ENCODE measurements at regions not wholly inside any gene's neighbourhood (a gene's known extent, or its start where the extent isn't known, plus 50 kb on each side); places are given as distances from the start of the nearest gene placed in this dataset.

DNA sequence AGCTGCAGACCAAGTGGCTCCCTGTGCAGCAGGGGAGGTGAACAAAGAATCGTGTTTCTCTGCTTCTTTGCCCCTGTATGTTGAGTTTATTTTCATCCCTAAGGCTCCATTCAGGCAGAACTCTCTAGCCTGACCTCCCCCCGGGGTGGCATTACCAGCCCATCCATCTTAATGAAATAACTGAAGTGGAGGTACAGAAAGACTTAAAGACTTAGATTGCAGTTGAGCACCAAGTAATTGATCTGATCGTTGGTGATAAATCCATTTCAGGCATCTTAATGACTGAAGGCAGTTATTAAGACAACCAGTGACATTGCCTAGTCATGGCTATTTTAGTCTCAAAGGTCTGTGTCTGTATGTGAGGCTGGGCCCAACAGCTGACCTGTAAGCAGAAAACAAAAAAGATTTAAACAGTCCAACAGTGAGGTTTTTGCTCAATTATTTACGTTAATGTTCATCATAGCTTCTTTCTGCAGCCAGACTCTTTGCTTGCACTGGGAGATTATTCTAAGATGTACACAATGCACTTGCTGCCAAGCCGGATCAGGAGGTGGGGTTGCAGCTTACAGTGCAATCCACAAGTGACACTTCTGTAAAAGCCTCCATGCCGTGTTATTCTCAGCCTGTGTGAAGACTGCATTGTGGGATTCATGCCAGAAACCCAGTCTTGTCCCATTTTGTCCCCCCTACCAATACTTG is 363.0 kb upstream of the DUSP10 start:
- no peak for DNase-seq (ENCODE audit: low spot score)

DNA sequence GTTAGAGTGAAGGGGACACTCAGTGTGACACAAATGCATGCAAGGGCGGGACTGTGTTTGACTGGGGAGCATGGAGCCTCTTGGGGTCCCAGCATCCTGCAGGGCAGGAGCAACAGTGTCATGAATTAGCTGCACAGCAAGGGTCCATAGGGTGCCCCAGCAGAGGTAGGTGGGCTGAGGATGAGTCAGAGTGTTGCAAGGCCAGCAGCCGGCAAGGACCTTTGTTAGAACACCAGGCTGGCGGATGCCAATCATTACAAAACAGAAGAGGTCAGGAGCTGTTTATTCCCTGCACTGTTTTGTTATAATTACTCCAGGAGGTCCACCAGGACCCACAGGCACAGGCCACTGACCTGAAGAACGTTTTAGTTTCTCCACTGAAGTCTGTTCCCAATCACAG is 362.2 kb upstream of the DUSP10 start:
- no peak for DNase-seq (ENCODE audit: low spot score)

DNA sequence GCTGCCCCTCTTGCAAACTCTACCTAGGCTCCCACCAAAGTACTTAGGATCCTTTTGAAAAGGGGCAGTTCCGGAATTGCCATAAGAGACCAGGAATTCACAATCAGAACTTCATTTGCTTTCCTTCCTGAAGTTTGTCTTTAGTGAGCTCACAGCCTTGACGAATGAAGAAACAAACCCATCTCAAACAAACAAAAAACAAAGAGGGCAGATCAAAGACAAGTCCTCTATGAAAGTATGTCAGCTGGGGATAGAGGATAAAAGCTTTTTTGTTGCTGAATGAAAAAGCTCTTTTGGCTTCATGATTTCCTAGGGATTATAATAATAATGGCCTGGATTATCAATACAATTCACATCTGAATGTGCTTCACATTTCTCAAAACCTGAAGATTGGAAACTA is 357.9 kb upstream of the DUSP10 start:
- no peak for DNase-seq (ENCODE audit: low spot score)

DNA sequence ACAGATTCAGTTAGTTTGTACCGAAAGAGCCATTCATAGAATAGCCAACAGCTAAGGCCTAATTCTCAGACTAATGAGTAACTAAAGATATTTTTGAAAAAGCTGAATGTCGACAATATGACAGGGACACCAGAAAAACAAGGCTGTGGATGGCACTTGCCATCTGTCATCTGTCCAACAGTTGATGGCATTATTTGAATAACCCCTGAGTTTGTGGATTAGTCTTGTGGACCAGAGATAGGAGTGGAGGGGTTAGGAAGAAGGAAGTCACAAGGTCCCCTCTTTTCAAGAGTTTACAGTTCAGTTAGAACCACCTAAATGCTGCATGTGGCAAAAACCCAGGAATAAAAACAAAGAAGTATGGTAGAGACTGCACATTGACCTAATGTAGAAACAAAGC is 356.5 kb upstream of the DUSP10 start:
- DNase-seq (ENCODE audit: low spot score), result no peak

DNA sequence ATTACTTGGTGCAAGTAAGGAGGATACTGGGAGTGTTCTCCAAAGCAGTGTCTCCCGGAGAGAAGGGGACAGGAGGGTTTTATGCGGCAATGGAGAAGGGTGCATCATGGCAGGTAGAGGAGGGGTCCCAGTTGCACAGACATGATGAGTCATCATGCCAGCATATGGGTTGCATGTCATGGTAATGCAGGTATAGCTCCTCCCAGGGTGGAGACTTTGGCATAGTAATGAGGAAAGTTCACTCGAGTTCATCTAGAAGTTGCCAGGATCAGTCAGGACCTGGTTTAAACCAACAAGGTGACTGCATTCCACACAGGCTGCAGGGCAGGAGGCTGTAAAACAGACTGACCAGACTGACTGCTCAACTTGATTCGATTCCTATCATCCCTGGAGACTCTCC is 355.7 kb upstream of the DUSP10 start:
- DNase-seq (ENCODE audit: low spot score), result no peak

DNA sequence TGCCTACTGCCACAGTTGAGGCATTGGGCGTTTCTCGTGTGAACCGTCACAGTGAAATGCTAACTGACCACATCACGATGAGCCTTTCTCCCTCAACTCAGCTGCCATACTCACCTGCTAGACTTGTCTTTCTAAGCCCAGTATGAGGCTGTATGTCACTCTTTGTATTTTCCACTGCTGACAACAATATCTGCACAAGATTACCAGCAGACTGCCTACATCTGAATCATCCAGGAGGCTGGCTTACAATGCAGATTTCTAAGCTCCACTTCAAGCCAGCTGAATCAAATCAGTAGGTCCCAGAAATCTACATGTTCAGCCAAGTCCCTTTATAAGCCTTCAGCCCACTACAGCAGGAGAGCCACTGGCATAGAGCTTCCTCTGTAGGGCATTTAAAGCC is 355.0 kb upstream of the DUSP10 start:
- DNase-seq (ENCODE audit: low spot score), result no peak

DNA sequence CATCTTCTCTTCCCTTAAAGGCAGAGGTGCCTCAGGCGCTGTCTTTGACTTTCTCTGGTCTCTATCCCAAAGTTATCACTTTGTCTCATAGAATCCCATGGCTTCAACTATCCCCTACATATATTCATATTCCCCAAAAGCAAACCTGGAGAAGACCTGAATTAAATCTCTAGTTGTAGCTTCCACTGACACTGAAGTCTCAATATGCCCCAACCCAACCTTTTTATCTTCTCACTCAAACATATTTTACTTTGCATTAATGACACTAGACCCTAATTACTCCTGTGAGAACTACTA is 354.5 kb upstream of the DUSP10 start:
- no peak for DNase-seq (ENCODE audit: low spot score)

DNA sequence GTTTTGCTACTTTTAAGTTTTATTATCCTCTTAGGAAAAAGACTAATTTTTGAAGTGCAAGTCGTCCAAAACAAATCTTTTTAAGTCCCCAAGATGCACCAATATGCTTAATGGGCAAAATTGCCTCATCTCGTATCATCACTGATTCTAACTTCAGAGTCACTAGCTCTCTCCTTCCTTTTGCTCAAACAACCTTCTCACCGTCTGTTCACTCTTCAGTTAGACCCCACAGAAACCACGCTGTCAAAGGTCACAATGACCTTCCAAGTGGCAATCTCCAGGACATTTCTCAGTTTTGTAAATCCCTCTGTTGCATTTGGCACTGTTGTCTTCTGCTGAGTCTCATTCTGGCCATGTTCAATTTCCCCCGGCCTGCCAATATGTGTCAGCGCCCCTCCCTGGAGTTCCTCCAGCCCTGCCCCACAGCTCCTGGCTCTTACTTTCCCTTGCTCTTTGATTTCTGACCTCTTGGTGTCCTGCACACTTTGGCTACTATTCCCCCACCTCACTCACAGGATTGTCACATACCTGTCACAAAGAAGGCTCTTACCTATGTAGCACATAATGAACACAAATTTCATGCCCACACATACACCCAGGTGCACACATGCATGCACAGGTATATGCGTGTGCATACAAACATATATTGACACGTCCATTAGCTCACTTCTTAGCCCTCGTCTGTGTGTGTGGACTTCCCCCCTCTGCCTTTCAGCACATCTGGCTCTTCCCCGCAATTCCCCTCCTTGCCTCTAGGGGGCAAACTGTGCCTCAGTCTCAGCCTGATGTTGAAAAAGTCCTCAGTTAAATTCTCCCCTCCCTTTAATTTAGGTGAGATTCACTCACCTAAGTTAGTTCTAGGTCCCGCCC is 354.0 kb upstream of the DUSP10 start:
- DNase-seq (ENCODE audit: low spot score), result no peak

DNA sequence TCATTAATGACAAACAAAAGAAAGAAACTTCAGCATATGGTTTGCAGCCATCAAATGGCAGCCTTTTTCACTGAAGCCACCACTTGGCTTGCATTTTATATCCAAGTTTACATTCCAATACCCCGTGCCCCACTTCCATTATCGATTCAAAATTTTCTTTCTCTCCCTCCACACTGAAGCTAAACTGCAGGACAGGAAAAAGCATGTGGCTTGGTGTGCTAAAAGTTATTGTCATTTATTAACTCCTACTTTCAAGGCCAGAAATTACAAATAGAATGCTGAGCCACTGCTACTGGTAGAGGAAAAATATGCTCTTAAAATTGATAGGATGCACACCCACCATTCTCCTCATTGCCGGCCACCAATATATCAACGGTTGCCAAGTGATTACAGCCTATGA is 351.6 kb upstream of the DUSP10 start:
- DNase-seq (ENCODE audit: low spot score), result no peak

DNA sequence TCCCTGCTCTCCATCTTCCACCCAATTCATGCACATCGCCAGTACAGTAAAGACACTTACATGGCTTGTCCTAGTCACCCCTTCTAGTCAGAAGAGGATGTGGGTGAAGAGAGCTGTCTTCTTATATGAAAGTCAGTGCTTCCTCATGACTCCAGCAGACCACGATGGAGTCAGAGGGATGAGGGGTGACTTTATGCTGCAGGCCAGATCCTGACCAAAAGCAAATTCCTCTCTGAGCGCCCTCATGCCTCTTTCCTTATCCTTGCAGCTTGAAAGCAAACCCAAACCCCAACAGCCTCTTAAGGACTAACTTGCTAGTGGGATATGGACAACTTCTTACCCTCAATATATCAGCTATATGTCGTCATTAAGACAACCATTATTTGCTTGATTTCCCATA is 348.2 kb upstream of the DUSP10 start:
- no peak for DNase-seq (ENCODE audit: low spot score)

DNA sequence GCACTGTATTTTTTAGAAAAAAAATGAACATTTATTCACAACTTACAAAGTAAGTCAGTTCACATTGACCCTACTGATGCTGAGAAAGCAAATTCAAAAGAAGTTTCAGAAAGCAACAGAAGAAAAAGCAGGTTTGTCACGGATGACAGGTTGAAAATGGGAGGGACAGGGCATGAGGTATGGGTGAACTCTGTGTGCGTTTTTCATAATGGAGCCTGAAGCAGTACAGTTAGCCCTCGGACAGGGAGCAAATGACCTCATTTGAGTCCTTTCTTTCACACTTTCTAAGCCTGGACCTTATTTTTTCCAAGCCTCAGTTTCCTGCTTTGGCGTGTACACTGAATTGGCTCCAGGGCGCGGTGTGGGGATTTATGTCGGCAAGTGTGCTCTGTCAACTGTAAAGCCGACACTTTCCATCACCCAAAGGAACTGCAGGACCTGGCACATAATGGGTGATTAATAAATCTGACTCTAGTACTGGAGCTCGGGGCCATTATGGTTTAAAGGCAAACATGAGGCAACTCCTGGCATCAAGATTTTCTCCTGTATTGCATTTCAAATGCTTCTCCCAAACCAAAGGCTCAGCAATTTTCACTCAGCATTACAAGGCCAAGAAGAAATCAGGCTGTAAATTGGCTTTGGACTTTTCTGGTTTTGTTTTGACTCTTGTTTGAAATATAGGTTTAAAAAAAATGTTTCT is 345.5 kb upstream of the DUSP10 start:
- no peak for DNase-seq (ENCODE audit: low spot score)

DNA sequence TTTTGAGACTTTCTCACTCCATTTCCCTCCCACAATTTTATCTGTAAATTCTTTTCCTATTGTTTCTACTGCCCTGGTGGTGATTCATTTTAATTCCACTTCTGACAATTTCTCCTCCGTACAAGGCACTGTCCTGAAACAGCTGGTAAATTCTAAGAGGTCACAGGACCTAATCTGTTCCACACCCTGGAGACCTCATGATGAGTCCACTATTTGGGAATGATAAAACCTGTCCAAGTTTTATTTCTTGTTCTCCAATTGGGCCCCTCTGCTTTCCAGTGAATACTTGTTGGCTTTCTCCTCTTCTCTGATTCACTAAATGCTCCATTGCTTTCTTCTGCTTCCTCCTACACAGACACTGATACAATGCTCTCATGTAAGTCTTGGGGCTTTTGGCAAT is 343.1 kb upstream of the DUSP10 start:
- no peak for DNase-seq (ENCODE audit: low spot score)

DNA sequence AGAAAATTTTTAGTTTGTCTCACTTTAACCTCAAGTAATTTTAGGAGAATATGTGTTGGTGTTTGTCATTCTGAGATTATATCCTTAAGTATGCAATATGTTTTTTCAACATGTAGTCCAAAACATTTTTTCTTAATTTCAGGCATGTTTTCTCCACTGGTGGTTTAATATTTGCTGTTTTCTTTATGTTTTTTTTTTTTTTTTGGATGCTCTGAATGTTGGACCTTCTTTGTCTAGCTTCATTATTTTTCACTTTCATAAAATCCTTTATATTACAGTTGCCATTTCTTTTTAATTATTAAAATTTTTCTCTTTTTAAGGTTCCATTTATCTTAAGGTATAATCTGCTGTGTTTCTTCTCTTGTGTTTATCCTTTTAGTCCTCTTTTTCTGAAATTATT is 342.2 kb upstream of the DUSP10 start:
- DNase-seq (ENCODE audit: low spot score), result no peak

DNA sequence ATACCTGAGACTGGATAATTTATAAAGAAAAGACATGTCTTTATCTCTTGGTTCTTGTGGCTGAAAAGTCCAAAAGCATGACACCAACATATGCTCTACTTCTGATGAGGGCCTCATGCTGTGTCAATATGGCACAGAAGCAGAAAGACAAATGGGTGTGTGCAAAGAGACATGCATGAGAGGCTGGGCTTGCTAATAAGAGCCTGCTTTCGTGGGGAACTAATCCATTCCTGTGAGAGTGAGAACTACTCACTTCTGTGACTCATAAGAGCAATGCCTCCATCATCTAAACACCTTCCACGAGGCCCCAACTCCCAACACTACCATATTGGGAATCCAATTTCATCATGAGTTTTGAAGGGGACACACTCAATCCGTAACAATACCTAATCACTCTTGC is 340.0 kb upstream of the DUSP10 start:
- DNase-seq (ENCODE audit: low spot score), result no peak

DNA sequence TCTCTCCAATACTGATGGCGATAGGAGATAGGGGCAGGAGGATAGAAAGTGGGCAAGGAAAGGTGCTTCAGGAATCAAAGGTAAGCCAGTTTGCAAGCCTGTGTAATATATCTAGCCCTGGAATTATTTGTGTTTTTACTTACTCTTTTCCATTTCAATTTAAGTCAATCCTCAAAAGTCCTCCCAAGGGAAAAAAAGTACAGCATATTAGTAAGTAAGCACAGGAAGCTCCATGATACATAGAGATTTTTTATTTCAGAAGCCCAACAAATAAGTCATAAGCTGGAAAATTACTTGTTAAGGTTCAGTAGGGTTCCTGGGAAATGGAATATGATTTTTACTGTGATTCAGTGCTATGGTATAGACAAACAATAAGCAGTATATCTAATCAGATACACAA is 337.7 kb upstream of the DUSP10 start:
- DNase-seq (ENCODE audit: low spot score), result no peak

DNA sequence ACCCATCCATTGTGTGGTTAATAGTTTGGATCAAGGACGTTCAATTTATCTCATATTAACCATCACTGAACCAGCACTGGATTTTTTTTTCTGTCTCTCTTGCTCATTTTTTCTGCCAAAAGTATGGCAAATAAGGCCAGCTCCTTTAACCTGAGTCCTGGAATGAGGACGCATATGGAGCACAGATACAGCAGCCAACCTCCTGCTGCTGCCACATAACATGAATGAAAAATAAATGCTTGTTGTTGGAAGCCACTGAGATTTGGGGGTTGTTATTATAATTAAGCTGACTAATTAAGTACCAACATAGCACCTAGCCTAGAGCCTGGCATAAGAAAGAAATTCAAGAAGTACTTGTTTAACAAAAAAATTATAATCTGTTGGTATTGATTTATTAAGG is 335.3 kb upstream of the DUSP10 start:
- no peak for DNase-seq (ENCODE audit: low spot score)

DNA sequence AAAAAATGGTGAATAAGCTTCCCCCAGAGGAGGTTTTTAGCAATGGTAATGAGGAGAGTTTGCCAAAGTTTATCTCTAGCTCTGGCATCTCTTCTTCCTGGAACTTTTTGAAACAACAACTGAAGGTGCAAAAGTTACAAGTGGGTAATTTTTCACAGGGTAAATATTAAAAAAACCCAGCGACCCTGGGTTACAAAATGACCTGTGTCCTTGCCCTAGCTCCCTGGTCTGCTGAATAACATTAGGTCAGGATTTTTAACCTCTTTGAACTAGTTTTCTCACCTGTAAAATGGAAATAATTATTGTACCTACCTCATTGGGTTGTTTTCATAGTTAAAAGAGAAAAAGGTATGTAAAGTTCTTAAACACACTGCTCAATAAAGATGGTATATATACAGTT is 332.4 kb upstream of the DUSP10 start:
- no peak for DNase-seq (ENCODE audit: low spot score)

DNA sequence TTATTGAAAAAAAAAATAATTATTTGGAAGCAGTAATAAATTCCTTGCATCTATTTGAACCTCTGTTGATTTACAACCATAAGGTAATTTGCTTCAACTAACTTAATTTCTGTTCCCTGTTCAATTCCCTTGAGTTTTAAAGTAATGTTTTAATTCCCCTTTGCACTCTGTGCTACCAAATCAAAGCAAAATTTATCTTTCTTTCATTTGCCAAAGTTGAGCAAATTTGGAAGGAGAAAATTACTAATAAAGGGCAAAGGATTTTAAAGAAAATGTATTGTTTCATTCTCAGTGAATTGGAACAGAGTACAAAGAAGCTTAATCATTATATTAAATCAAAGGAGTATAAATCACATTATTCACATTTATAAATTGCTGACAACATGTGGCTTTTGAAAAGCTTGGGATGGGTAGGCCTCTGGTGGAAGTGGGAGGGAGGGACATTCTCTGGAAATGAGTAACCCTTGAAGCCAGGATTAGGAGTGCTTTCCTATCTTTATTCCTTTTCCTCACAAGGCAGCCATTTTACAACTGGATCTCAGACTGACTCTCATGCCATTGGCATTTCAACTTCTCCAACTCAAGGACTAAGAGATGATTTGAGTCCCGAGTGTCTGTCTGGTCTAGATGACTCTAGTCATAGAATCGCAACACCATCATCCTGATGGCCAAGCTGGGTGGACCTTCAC is 331.6 kb upstream of the DUSP10 start:
- peak; percentile 48 for DNase-seq (ENCODE audit: low spot score)

DNA sequence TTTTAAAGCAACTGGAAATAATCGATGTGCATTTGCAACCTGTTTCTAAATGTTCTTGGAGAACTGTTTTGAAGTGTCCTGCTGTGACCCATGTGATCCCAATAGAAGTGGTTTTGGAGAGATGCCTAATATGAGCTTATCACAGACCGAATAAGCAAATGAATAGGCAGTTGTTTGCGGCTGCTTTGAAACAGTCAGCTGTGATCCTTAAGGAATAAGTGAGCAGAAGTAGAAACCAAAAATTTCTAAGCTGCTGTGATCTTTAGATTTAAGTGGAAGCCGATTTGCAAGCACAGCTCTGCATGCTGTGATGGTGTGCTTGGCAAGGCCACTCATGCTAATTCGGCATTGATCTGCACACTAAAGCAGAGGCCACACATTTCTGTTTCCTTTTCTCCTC is 329.5 kb upstream of the DUSP10 start:
- no peak for DNase-seq (ENCODE audit: low spot score)

DNA sequence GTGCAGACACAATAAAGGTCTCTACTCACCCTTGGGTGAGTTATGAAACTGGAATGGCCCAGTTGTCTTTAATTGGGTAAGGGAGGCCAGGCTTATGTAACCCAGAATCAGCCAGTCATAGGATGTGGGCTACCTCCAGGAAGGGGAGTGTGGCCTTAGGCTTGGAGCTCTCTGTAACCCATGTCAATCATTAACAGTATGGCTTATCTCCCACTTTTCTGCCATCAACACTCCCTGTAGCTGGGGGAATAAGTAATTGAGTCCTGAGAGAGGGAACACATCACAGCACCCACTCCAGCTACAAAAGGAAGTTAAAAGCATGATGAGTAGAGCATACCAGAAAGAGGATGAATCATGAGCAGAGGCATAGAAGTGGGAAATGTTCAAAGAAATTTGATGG is 327.0 kb upstream of the DUSP10 start:
- no peak for DNase-seq (ENCODE audit: low spot score)

DNA sequence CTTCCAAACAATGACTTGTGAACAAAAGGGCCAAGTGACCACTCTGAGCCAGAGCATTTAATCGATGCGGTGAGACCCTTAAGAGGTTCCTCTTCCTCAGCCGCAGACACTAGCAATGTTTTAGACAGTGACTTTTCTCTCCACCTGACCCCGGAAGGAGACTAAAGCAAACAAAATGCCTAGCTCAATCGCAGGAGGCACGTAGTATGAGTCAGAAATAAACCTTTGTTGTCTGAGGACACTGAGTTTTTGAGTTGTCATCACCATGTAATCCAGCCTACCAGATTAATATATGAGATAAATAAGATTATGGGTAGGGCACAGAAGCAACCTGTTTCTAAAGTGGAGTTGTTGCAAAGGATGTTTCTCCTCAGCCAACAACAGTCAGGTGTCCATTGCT is 326.2 kb upstream of the DUSP10 start:
- no peak for DNase-seq (ENCODE audit: low spot score)

DNA sequence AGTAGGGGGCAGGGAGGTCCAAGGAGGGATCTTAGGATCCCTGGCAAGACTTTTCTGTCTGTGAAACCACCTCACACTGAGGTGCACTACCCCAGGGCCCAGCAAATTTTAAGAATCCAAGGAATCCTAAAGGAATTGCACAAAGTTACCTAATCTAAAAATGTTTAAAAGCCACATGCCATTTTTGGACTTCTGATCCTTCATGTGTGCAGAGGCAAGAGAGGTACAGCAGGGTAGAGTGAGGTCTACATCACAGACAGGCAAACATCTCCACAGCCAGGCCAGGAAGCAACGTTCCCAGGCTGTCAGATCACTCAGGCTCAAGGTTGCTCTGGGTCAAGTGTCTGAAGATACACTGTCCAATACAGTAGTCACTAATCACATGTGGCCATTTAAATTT is 324.6 kb upstream of the DUSP10 start:
- no peak for DNase-seq (ENCODE audit: low spot score)

DNA sequence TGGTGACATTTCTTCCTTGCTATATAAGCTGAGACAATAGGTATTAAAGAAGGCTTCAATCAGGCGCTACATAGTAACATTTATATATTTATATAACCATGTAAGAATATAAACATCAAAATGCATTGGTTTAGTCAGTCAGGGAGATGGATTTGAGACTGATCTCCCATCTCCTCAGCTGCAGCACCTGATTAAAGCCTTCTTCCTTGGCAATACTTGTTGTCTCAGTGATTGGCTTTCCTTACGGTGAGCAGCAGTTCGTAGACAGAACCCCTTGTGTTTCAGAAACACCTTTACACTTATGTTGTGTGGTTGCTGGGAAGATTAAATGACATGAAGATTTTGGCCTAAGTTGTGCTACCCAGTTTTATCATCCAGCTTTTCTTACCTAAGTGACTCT is 323.3 kb upstream of the DUSP10 start:
- DNase-seq (ENCODE audit: low spot score), result no peak

All from hepatic stellate cell (primary cell).